Mesenchymal stem cell (in vitro differentiated cells and primary cell): ENCODE measurements at regions not wholly inside any gene's neighbourhood (a gene's known extent, or its start where the extent isn't known, plus 50 kb on each side); places are given as distances from the start of the nearest gene placed in this dataset.

ENCODE experiments used
- DNase-seq: peaks from one replicate; pipeline ENCODE4 v3.0.0-alpha.2; 2013
- H2AFZ ChIP-seq: one replicate; pipeline ENCODE4 v1.6.1; 2013; ENCODE audit warnings: low read depth, mild to moderate bottlenecking, control low read depth, inconsistent platforms, low read length, moderate library complexity
- H2AK5ac ChIP-seq: 2 replicates; pipeline ENCODE4 v1.6.1; 2013; ENCODE audit warnings: low read length, moderate library complexity, mild to moderate bottlenecking, inconsistent platforms; ENCODE audit not compliant: severe bottlenecking
- H2BK120ac ChIP-seq: one replicate; pipeline ENCODE4 v1.6.1; 2013; ENCODE audit warnings: low read depth, mild to moderate bottlenecking, inconsistent platforms, low read length, moderate library complexity
- H2BK12ac ChIP-seq, 2 experiments: one replicate each; pipeline ENCODE4 v1.6.1; 2013; ENCODE audit warnings: inconsistent platforms in 2 of 2, low read length in 2 of 2, mild to moderate bottlenecking in 2 of 2, moderate library complexity in 2 of 2, control low read depth in 1 of 2
- H2BK15ac ChIP-seq: one replicate; pipeline ENCODE4 v1.6.1; 2013; ENCODE audit warnings: mild to moderate bottlenecking, low read depth, inconsistent platforms; ENCODE audit not compliant: poor library complexity, severe bottlenecking
- H2BK5ac ChIP-seq: 2 replicates; pipeline ENCODE4 v1.6.1; 2013; ENCODE audit warnings: low read depth, mild to moderate bottlenecking, low read length, control low read depth, inconsistent platforms; ENCODE audit not compliant: poor library complexity, severe bottlenecking
- H3K14ac ChIP-seq, 2 experiments: one replicate each; pipeline ENCODE4 v1.6.1; 2013; ENCODE audit warnings: inconsistent platforms in 2 of 2, low read length in 2 of 2, control low read depth in 1 of 2, mild to moderate bottlenecking in 1 of 2, moderate library complexity in 1 of 2
- H3K18ac ChIP-seq, 2 experiments: one replicate each; pipeline ENCODE4 v1.6.1; 2013; ENCODE audit warnings: inconsistent platforms in 2 of 2, low read length in 2 of 2, control low read depth in 1 of 2, low read depth in 1 of 2, mild to moderate bottlenecking in 1 of 2
- H3K23ac ChIP-seq, 2 experiments: one replicate each; pipeline ENCODE4 v1.6.1; 2013; ENCODE audit warnings: inconsistent platforms in 2 of 2, low read length in 2 of 2, mild to moderate bottlenecking in 2 of 2, moderate library complexity in 2 of 2, control low read depth in 1 of 2
- H3K27ac ChIP-seq: 2 replicates; pipeline ENCODE4 v1.5.1; 2013; ENCODE audit warnings: mild to moderate bottlenecking, moderate library complexity, low read length, control low read depth, inconsistent platforms; ENCODE audit not compliant: poor library complexity, severe bottlenecking
- H3K27me3 ChIP-seq, 2 experiments: 2 replicates each; pipeline versions ENCODE4 v1.6.1 to v1.7.0; 2013; ENCODE audit warnings: low read length in 2 of 2, mild to moderate bottlenecking in 2 of 2, moderate library complexity in 2 of 2, control low read depth in 1 of 2, inconsistent platforms in 1 of 2; ENCODE audit not compliant: control insufficient read depth in 1 of 2, insufficient read depth in 1 of 2
- H3K36me3 ChIP-seq, 2 experiments: 2 replicates each; pipeline versions ENCODE4 v1.6.1 to v1.7.0; 2013; ENCODE audit warnings: low read length in 2 of 2, control low read depth in 1 of 2, inconsistent platforms in 1 of 2, low read depth in 1 of 2, mild to moderate bottlenecking in 1 of 2; ENCODE audit not compliant: insufficient read depth in 2 of 2, control insufficient read depth in 1 of 2
- H3K4ac ChIP-seq, 2 experiments: one replicate each; pipeline ENCODE4 v1.6.1; 2013; ENCODE audit warnings: inconsistent platforms in 2 of 2, low read length in 2 of 2, mild to moderate bottlenecking in 2 of 2, moderate library complexity in 2 of 2, control low read depth in 1 of 2, low read depth in 1 of 2
- H3K4me1 ChIP-seq: 2 replicates; pipeline ENCODE4 v1.6.1; 2013; ENCODE audit warnings: low read depth, low read length, control low read depth; ENCODE audit not compliant: control insufficient read depth, insufficient read depth
- H3K4me2 ChIP-seq: 2 replicates; pipeline ENCODE4 v1.6.1; 2013; ENCODE audit warnings: low read length, mild to moderate bottlenecking, inconsistent platforms; ENCODE audit not compliant: poor library complexity, severe bottlenecking
- H3K4me3 ChIP-seq, 2 experiments: 2 replicates each; pipeline versions ENCODE4 v1.5.1 to v1.7.0; 2013; ENCODE audit warnings: low read length in 2 of 2, mild to moderate bottlenecking in 2 of 2, control low read depth in 1 of 2, low read depth in 1 of 2; ENCODE audit not compliant: insufficient read depth in 1 of 2
- H3K79me1 ChIP-seq: replicated peaks from 2 replicates; pipeline ENCODE4 v1.6.1; 2013; ENCODE audit warnings: mild to moderate bottlenecking, control low read depth, low read length, inconsistent platforms; ENCODE audit not compliant: poor library complexity, severe bottlenecking
- H3K9ac ChIP-seq: 2 replicates; pipeline ENCODE4 v1.7.0; 2013; ENCODE audit warnings: mild to moderate bottlenecking, low read length, moderate library complexity
- H3K9me3 ChIP-seq: 2 replicates; pipeline ENCODE4 v1.7.0; 2013; ENCODE audit warnings: mild to moderate bottlenecking, low read length; ENCODE audit not compliant: control insufficient read depth
- H4K8ac ChIP-seq: one replicate; pipeline ENCODE4 v1.6.1; 2013; ENCODE audit warnings: inconsistent platforms, mild to moderate bottlenecking, low read length, moderate library complexity
- H4K91ac ChIP-seq: one replicate; pipeline ENCODE4 v1.6.1; 2013; ENCODE audit warnings: mild to moderate bottlenecking, low read length, inconsistent platforms
- WGBS: methylation state at CpG from one replicate; pipeline ENCODE4 v1.1.7; 2013; ENCODE audit warnings: mixed read lengths; 5-methylcytosine and 5-hydroxymethylcytosine counted together

GRCh38 chr2:38218995-38219394, 143.0 kb upstream of the CYP1B1 start:
- Histone ChIP-seq H3K4me3 (no peak overlapping the region), H2BK15ac (no peak overlapping the region), H3K36me3 (no peaks in the 10 kb centered on the region), H4K91ac (no peak overlapping the region), H2AFZ (no peak overlapping the region), H2BK5ac (no peak overlapping the region), H2AK5ac (no peak overlapping the region), H3K18ac (no peak overlapping the region), H2BK12ac (no peak overlapping the region), H2BK120ac (no peak overlapping the region), H3K14ac (no peak overlapping the region), H3K9ac (no peak overlapping the region), H3K4me2 (no peak overlapping the region), H3K9me3 (peaks cover 3% of the 10 kb centered on the region), H3K4ac (no peak overlapping the region), H3K4me1 (peaks cover 4% of the 10 kb centered on the region), H3K23ac (no peak overlapping the region), H4K8ac (no peak overlapping the region), H3K27me3 (no peaks in the 10 kb centered on the region), H3K27ac (no peak overlapping the region), H3K79me1 (no peaks in the 10 kb centered on the region)
- no peak for DNase-seq
- 88% methylated on average over 5 of the region's 5 CpGs for WGBS

- no peaks in the 10 kb centered on the region for H3K36me3 ChIP-seq
- peaks cover 4% of the 10 kb centered on the region for H3K4me1 ChIP-seq
- no peaks in the 10 kb centered on the region for H3K79me1 ChIP-seq
- no peak overlapping the region for H3K18ac ChIP-seq
- H3K9me3 ChIP-seq = peaks cover 3% of the 10 kb centered on the region
- H3K4ac ChIP-seq = no peak overlapping the region
- no peak overlapping the region for H2BK15ac ChIP-seq
- H2BK12ac ChIP-seq = no peak overlapping the region
- no peak overlapping the region for H3K4me2 ChIP-seq
- no peak overlapping the region for H2BK5ac ChIP-seq
- 37% methylated on average over 4 of the region's 4 CpGs for WGBS
- H4K91ac ChIP-seq = no peak overlapping the region
- no peak overlapping the region for H3K14ac ChIP-seq
- H3K27ac ChIP-seq = no peak overlapping the region
- peak overlapping the region; percentile 15 for H3K9ac ChIP-seq
- no peak overlapping the region for H2BK120ac ChIP-seq
- no peak for DNase-seq
- H4K8ac ChIP-seq = no peak overlapping the region
- H3K27me3 ChIP-seq = no peaks in the 10 kb centered on the region
- H2AFZ ChIP-seq = no peak overlapping the region
- H2AK5ac ChIP-seq = no peak overlapping the region
- H3K4me3 ChIP-seq = no peak overlapping the region
- H3K23ac ChIP-seq = no peak overlapping the region
These were observed 142.6 kb upstream of the CYP1B1 start for GRCh38 chr2:38218591-38218991.

GRCh38 chr2:38217401-38218188, 141.6 kb upstream of the CYP1B1 start:
- Histone ChIP-seq H3K23ac (no peak overlapping the region), H4K91ac (no peak overlapping the region), H3K9me3 (peaks cover 6% of the 10 kb centered on the region), H2AFZ (no peak overlapping the region), H3K27me3 (no peaks in the 10 kb centered on the region), H3K14ac (no peak overlapping the region), H3K27ac (no peak overlapping the region), H2BK120ac (no peak overlapping the region), H3K4ac (no peak overlapping the region), H2BK12ac (no peak overlapping the region), H2AK5ac (no peak overlapping the region), H3K4me2 (no peak overlapping the region), H3K9ac (peak overlapping the region; percentile 15), H2BK15ac (no peak overlapping the region), H2BK5ac (no peak overlapping the region), H3K36me3 (no peaks in the 10 kb centered on the region), H3K4me3 (no peak overlapping the region), H3K4me1 (peaks cover 4% of the 10 kb centered on the region), H3K18ac (no peak overlapping the region), H4K8ac (no peak overlapping the region), H3K79me1 (no peaks in the 10 kb centered on the region)
- WGBS = 71% methylated on average over 5 of the region's 6 CpGs
- DNase-seq = no peak

- Histone ChIP-seq H3K14ac (no peak overlapping the region), H4K91ac (no peak overlapping the region), H3K9me3 (peaks cover 8% of the 10 kb centered on the region), H2BK5ac (no peak overlapping the region), H4K8ac (no peak overlapping the region), H2AK5ac (no peak overlapping the region), H3K18ac (no peak overlapping the region), H2BK15ac (no peak overlapping the region), H3K27me3 (no peaks in the 10 kb centered on the region), H3K79me1 (no peaks in the 10 kb centered on the region), H2BK120ac (no peak overlapping the region), H3K4me2 (no peak overlapping the region), H2BK12ac (peak overlapping the region in 1 of 2 experiments; percentile 45), H3K4me3 (no peak overlapping the region), H3K36me3 (no peaks in the 10 kb centered on the region), H3K4me1 (peaks cover 4% of the 10 kb centered on the region), H2AFZ (no peak overlapping the region), H3K9ac (no peak overlapping the region), H3K27ac (no peak overlapping the region), H3K23ac (no peak overlapping the region), H3K4ac (no peak overlapping the region)
- DNase-seq = no peak
These were observed 140.9 kb upstream of the CYP1B1 start for GRCh38 chr2:38216886-38217285.
